GM23338 (cell line): ENCODE measurements at regions not wholly inside any gene's neighbourhood (a gene's known extent, or its start where the extent isn't known, plus 50 kb on each side); places are given as distances from the start of the nearest gene placed in this dataset.

Experiments used
- ATAC-seq: fragments of 200-7000 bp; cut with Tn5 transposase; 3 replicates; pipeline ENCODE4 v1.9.1; 2020
- DNase-seq: peaks from one replicate; pipeline ENCODE4 v3.0.0-alpha.2; 2015; ENCODE audit warnings: low spot score
- H2AFZ ChIP-seq: fragments of 200-600 bp; sonication (generic); 2 replicates; pipeline ENCODE4 v1.8.0; 2016; ENCODE audit warnings: antibody characterized with exemption, mild to moderate bottlenecking, moderate library complexity
- H3F3A ChIP-seq: fragments of 200-600 bp; sonication (generic); replicated peaks from 2 replicates; pipeline ENCODE4 v1.8.0; 2017; ENCODE audit warnings: antibody characterized with exemption, mixed run types, low read depth
- H3K27ac ChIP-seq: fragments of 200-600 bp; sonication (generic); 2 replicates; pipeline ENCODE4 v1.6.1; 2016; ENCODE audit warnings: low read depth
- H3K27me3 ChIP-seq: fragments of 200-600 bp; sonication (generic); 2 replicates; pipeline ENCODE4 v1.8.0; 2016; ENCODE audit warnings: mild to moderate bottlenecking, mixed run types, moderate library complexity; ENCODE audit not compliant: insufficient read depth
- H3K36me3 ChIP-seq: fragments of 200-600 bp; sonication (generic); 2 replicates; pipeline ENCODE4 v1.8.0; 2016; ENCODE audit warnings: mild to moderate bottlenecking; ENCODE audit not compliant: insufficient read depth
- H3K4me1 ChIP-seq: fragments of 200-600 bp; sonication (generic); 2 replicates; pipeline ENCODE4 v1.8.0; 2016; ENCODE audit warnings: mild to moderate bottlenecking, moderate library complexity; ENCODE audit not compliant: insufficient read depth
- H3K4me2 ChIP-seq: fragments of 200-600 bp; sonication (generic); 2 replicates; pipeline ENCODE4 v1.7.1; 2017; ENCODE audit warnings: mixed run types
- H3K4me3 ChIP-seq: fragments of 200-600 bp; sonication (generic); 2 replicates; pipeline ENCODE4 v1.6.1; 2016; ENCODE audit warnings: mixed run types
- H3K79me2 ChIP-seq: fragments of 200-600 bp; sonication (generic); replicated peaks from 2 replicates; pipeline ENCODE4 v1.8.0; 2017; ENCODE audit warnings: mild to moderate bottlenecking; ENCODE audit not compliant: insufficient read depth
- H3K9me2 ChIP-seq: fragments of 200-600 bp; sonication (generic); 2 replicates; pipeline ENCODE4 v1.8.0; 2017; ENCODE audit not compliant: insufficient read depth
- H4K20me1 ChIP-seq: fragments of 200-600 bp; sonication (generic); replicated peaks from 2 replicates; pipeline ENCODE4 v1.8.0; 2017; ENCODE audit warnings: mild to moderate bottlenecking; ENCODE audit not compliant: insufficient read depth
- H3K27ac Mint-ChIP-seq: 2 replicates; pipeline ENCODE4 v1.8.0; 2020; ENCODE audit warnings: inconsistent platforms, mild to moderate bottlenecking, moderate library complexity, mixed read lengths
- H3K27me3 Mint-ChIP-seq: 3 replicates; pipeline ENCODE4 v1.8.0; 2022; ENCODE audit warnings: low read depth, mild to moderate bottlenecking, moderate library complexity, mixed read lengths, inconsistent platforms; ENCODE audit not compliant: insufficient read depth, poor library complexity
- H3K36me3 Mint-ChIP-seq: 3 replicates; pipeline ENCODE4 v1.8.0; 2021; ENCODE audit warnings: low read depth, mild to moderate bottlenecking, inconsistent platforms, moderate library complexity, mixed read lengths
- H3K4me1 Mint-ChIP-seq: 3 replicates; pipeline ENCODE4 v1.8.0; 2020; ENCODE audit warnings: mild to moderate bottlenecking, inconsistent platforms, mixed read lengths
- H3K4me3 Mint-ChIP-seq: 3 replicates; pipeline ENCODE4 v1.8.0; 2021; ENCODE audit warnings: moderate library complexity, mild to moderate bottlenecking, inconsistent platforms, mixed read lengths
- H3K9me3 Mint-ChIP-seq: 3 replicates; pipeline ENCODE4 v1.8.0; 2020; ENCODE audit warnings: moderate library complexity, mild to moderate bottlenecking, inconsistent platforms, mixed read lengths
- CREB1 ChIP-seq: fragments of 250-450 bp; sonication (Bioruptor Pico); IDR thresholded peaks from 2 replicates; pipeline ENCODE4 v1.5.0; 2020; ENCODE audit warnings: low read depth, mild to moderate bottlenecking, moderate library complexity
- CTCF ChIP-seq, 2 experiments: fragments of 200-600 bp in 1 of 2; sonication (generic) in 1 of 2; conservative IDR thresholded peaks; 2 replicates each; pipeline versions ENCODE4 v1.5.1 to v1.6.1; 2016 to 2017; ENCODE audit warnings: antibody characterized with exemption in 2 of 2, low read depth in 2 of 2, mild to moderate bottlenecking in 2 of 2, moderate library complexity in 1 of 2
- ETS1 ChIP-seq: IDR thresholded peaks from 2 replicates; pipeline ENCODE4 v1.6.1; 2016; ENCODE audit warnings: antibody characterized with exemption
- EZH2 ChIP-seq: fragments of 200-600 bp; sonication (generic); IDR thresholded peaks from one replicate; pipeline ENCODE4 v1.8.0; 2017; ENCODE audit warnings: antibody characterized with exemption, mild to moderate bottlenecking, low read depth; ENCODE audit not compliant: unreplicated experiment
- EZH2phosphoT487 ChIP-seq: fragments of 200-600 bp; sonication (generic); IDR thresholded peaks from one replicate; pipeline ENCODE4 v1.8.1; 2018; ENCODE audit warnings: antibody characterized with exemption; ENCODE audit not compliant: unreplicated experiment
- JUNB ChIP-seq: IDR thresholded peaks from one replicate; pipeline ENCODE4 v1.6.1; 2016; ENCODE audit warnings: antibody characterized with exemption; ENCODE audit not compliant: unreplicated experiment
- NANOG ChIP-seq: IDR thresholded peaks from 2 replicates; pipeline ENCODE4 v1.6.1; 2016; ENCODE audit warnings: antibody characterized with exemption, borderline replicate concordance
- POLR2AphosphoS5 ChIP-seq: IDR thresholded peaks from 2 replicates; pipeline ENCODE4 v1.6.1; 2016; ENCODE audit warnings: antibody characterized with exemption, low read depth
- REST ChIP-seq: IDR thresholded peaks from one replicate; pipeline ENCODE4 v1.6.1; 2018; ENCODE audit warnings: antibody characterized with exemption; ENCODE audit not compliant: unreplicated experiment
- STAT1 ChIP-seq: IDR thresholded peaks from one replicate; pipeline ENCODE4 v1.6.1; 2016; ENCODE audit warnings: antibody characterized with exemption; ENCODE audit not compliant: unreplicated experiment
- ZNF114 ChIP-seq: fragments of 250-450 bp; sonication (Bioruptor Pico); IDR thresholded peaks from 2 replicates; pipeline ENCODE4 v1.5.0; 2020; ENCODE audit warnings: mild to moderate bottlenecking, moderate library complexity
- ZNF331 ChIP-seq: fragments of 250-450 bp; sonication (Bioruptor Pico); IDR thresholded peaks from 2 replicates; pipeline ENCODE4 v1.5.0; 2020; ENCODE audit warnings: low read depth, mild to moderate bottlenecking, moderate library complexity
- ZNF462 ChIP-seq: fragments of 250-450 bp; sonication (Bioruptor Pico); IDR thresholded peaks from 2 replicates; pipeline ENCODE4 v1.5.0; 2020; ENCODE audit warnings: mild to moderate bottlenecking, moderate library complexity

GRCh38 chr4:173669460-173670179 is 139.6 kb upstream of the HAND2 start:
- DNase-seq (no peak), ATAC-seq (no peak)
- H3K27me3 Mint-ChIP-seq, result no peaks in the 10 kb centered on the region
- H3K4me1 Mint-ChIP-seq, result no peaks in the 10 kb centered on the region
- Histone ChIP-seq H4K20me1 (no peaks in the 10 kb centered on the region), H3F3A (no peaks in the 10 kb centered on the region), H3K36me3 (no peaks in the 10 kb centered on the region), H3K27ac (no peak overlapping the region), H3K4me1 (no peaks in the 10 kb centered on the region), H3K4me2 (no peak overlapping the region), H3K9me2 (no peaks in the 10 kb centered on the region), H3K4me3 (no peak overlapping the region), H2AFZ (no peak overlapping the region), H3K27me3 (no peaks in the 10 kb centered on the region), H3K79me2 (no peaks in the 10 kb centered on the region)
- H3K36me3 Mint-ChIP-seq, result no peaks in the 10 kb centered on the region
- no peak overlapping the region for H3K27ac Mint-ChIP-seq
- no peak overlapping the region for H3K4me3 Mint-ChIP-seq
- TF ChIP-seq ZNF331 (CRISPR knock-in tag) (no peak), NANOG (no peak), POLR2AphosphoS5 (no peak), ZNF114 (no peak), CREB1 (CRISPR knock-in tag) (no peak), STAT1 (no peak), ETS1 (no peak), JUNB (no peak), EZH2phosphoT487 (no peak), REST (no peak), EZH2 (no peak), CTCF (conservative IDR thresholded peaks at IDR 0.05; ENCODE audit: low read depth in 2 of 2) (no peak), ZNF462 (CRISPR knock-in tag) (no peak)
- H3K9me3 Mint-ChIP-seq, result no peaks in the 10 kb centered on the region
